GM18861 (cell line): ENCODE measurements at regions not wholly inside any gene's neighbourhood (a gene's known extent, or its start where the extent isn't known, plus 50 kb on each side); places are given as distances from the start of the nearest gene placed in this dataset.

Source experiments
- ATAC-seq: cut with Tn5 transposase; IDR thresholded peaks from one replicate; pipeline ENCODE4 v1.9.1; 2021; ENCODE audit not compliant: unreplicated experiment

DNA sequence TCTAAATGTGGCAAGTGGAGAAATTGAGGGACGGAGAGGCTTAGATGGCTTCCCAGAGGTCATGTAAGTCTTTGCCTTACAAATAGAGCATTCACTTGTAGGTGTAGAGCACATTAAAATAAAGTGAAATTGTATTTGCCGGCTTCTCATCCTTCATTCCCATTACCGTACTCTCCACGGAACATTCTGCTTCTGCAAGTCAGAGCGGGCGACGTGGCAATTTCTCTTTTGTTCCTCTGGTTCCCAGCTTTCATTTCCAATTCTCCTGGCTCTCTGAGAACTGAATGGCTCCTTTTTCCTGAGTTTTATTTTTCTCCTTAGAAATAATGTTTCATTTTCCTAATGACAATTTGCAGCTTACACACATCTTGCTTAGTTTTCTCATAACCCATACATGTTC is 51.3 kb upstream of the PFKP start:
- no peak for ATAC-seq

DNA sequence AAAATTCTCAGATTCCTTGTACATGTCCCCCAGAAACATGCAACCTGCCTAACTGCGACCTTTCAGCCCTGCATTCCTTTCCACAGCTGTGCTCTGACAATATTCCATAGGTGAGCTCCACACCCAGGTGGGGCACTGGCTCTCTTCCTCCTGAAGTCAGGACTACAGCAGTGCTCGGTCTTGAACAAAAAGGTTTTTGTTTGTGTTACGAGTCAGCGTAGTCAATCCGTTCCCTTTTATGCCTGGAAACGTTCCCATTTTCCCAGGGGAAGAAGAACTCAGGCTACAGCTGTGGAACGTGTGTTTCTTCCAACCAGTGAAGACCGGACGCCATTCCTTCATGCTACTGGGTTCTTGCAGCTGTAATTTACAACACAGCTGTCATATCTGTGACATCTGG is 52.4 kb upstream of the PFKP start:
- ATAC-seq, result no peak

GRCh38 chr10:3012223-3012622 is 55.1 kb upstream of the PFKP start:
- ATAC-seq, result no peak

- no peak for ATAC-seq
Observed at GRCh38 chr10:3010816-3011460, 56.4 kb upstream of the PFKP start.

- ATAC-seq, result no peak
Observed at GRCh38 chr10:3010334-3010733, 57.0 kb upstream of the PFKP start.

DNA sequence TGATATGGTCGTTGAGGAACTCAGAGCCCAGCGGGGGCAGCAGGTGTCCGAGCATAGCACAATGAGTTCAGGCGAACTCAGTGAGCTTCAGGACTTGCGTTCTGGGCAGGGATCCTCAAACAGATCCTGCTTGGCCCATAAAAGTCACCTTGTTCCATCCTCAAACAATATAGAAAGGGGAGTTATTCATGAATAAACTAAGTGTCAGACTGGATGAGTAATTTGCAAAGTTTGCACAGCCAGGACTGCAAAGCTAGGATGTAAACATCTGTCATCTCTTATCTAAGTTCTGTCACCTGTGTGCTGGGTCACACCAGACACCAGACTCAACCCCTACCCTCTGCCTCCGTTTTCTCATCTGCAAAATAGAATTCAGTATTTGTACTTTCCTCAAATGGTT is 58.0 kb upstream of the PFKP start:
- ATAC-seq, result no peak

GRCh38 chr10:3008518-3009195 is 58.7 kb upstream of the PFKP start:
- ATAC-seq, result no peak

GRCh38 chr10:3006607-3007006 is 60.7 kb upstream of the PFKP start:
- ATAC-seq, result no peak

DNA sequence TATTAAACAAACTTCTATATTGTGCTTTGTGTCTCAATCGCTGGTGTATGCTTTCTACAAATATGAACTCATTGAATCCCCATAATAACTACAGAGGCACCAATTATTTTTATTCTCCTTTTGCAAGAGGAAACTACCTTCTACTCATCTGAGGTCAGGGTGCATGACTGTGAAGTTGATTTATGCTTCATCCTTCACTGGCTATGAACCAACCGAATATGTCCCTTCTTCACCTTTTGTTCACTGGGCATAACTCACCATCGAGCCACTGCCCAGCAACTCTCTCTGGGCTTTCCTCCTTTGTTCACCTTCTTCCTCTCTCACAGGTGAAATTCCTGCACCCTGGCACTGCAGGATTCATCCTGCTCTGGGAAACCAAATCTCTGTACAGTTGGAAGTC is 61.3 kb upstream of the PFKP start:
- no peak for ATAC-seq

- no peak for ATAC-seq
Observed at GRCh38 chr10:3002304-3002703, 65.0 kb upstream of the PFKP start.

DNA sequence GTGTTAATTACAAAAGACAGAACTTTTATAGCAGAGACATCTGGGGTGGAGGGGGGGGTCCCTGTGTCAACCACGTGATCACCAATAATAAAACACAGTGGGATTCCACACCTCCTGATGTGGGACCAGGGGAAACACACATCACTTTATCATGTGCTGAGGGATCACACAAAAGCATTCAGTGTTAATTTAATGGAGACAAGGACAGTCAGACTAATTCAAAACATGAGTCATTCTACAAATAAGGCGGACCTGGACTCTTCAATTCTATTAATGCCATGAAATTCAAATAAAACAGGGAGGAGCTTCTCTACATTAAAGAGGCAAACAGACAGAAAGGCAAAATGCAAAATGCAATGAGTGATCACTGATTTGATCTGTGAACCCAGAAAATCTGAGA is 67.3 kb upstream of the PFKP start:
- ATAC-seq, result no peak

- no peak for ATAC-seq
Observed at GRCh38 chr10:2994221-2994961, 73.0 kb upstream of the PFKP start.

- no peak for ATAC-seq
Observed at GRCh38 chr10:2993636-2994035, 73.7 kb upstream of the PFKP start.

GRCh38 chr10:2992401-2993198 is 74.7 kb upstream of the PFKP start:
- ATAC-seq, result no peak

GRCh38 chr10:2990764-2991163 is 76.6 kb upstream of the PFKP start:
- ATAC-seq, result no peak

- no peak for ATAC-seq
Observed at GRCh38 chr10:2989292-2989947, 77.9 kb upstream of the PFKP start.

DNA sequence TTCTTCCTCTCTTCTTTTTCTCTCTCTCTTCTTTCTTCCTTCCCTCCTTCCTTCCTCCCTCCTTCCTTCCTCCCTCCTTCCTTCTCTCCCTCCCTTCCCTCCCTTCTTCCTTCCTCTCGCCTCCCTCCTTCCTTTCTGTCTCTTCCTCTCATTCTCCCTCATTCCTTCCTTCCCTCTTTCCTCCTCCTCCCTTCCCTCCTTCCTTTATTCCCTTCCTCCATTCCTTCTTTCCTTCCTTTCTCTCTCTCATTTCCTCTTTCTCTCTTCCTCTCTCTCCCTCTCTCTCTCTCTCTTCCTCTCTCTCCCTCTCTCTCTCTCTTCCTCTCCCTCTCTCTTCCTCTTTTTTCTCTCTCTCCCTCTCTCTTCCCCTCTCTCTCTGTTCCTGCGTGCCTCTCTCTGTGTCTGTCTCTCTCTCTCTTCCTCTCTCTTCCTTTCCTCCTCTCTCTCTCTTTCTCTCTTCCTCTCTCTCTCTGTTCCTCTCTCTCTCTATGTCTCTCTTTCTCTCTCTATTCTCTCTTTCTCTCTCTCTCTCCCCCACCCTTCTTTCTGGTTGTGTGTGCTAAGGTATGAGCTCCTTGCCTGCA is 80.1 kb upstream of the PFKP start:
- no peak for ATAC-seq

DNA sequence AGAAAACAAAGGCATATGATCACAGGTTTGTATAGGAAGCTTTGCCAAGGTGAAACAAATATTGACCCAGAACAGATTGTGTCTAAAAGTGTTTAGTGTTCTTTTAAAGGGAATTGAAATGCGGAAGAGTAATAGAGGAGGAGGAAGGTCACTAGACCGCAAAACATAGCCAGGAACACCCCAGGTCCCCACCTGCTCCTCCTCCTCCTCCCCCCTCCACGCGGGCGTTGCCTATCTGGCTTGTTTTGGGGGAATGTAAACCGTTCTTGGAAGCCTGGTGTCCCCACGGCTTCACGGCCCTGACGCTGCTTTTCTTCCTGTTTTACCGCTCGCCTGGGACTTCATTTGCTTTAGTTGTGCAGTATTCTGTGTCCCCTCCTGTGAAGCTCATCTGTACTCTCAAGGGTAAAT is 81.0 kb upstream of the PFKP start:
- ATAC-seq, result no peak

- no peak for ATAC-seq
Observed at GRCh38 chr10:2985729-2986232, 81.6 kb upstream of the PFKP start.

- peak; percentile 55 for ATAC-seq
Observed at GRCh38 chr10:2984682-2985081, 82.7 kb upstream of the PFKP start.
